Testis (tissue), 2 donors: ENCODE measurements at regions not wholly inside any gene's neighbourhood (a gene's known extent, or its start where the extent isn't known, plus 50 kb on each side); places are given as distances from the start of the nearest gene placed in this dataset.

Source experiments
- CTCF ChIP-seq, 3 experiments: fragments of 450-650 bp in 2 of 3; fragments of 200-600 bp in 1 of 3; sonication (generic) in 1 of 3; IDR thresholded peaks; one replicate each; pipeline ENCODE4 v1.5.1; 2016 to 2019; ENCODE audit warnings: antibody characterized with exemption in 3 of 3, mild to moderate bottlenecking in 2 of 3, moderate library complexity in 1 of 3
- POLR2A ChIP-seq: fragments of 450-650 bp; IDR thresholded peaks from one replicate; pipeline ENCODE4 v1.6.1; 2017; ENCODE audit warnings: antibody characterized with exemption, mild to moderate bottlenecking, moderate library complexity

- no peak for TF ChIP-seq CTCF (IDR thresholded peaks at IDR 0.05)
- no peak for TF ChIP-seq POLR2A
Measured at GRCh38 chr2:66962716-66963115, 434.4 kb upstream of the ETAA1 start.
